Mesothelial cell of epicardium (in vitro differentiated cells): ENCODE measurements at regions not wholly inside any gene's neighbourhood (a gene's known extent, or its start where the extent isn't known, plus 50 kb on each side); places are given as distances from the start of the nearest gene placed in this dataset.

Source experiments
- DNase-seq, 2 experiments: peaks; one replicate each; pipeline ENCODE4 v3.0.0; 2021; ENCODE audit warnings: low spot score in 2 of 2; ENCODE audit not compliant: unreplicated experiment in 2 of 2
- H3K27ac Mint-ChIP-seq: 2 replicates; pipeline ENCODE4 v1.8.0; 2021; ENCODE audit warnings: mixed read lengths
- H3K27me3 Mint-ChIP-seq: 2 replicates; pipeline ENCODE4 v1.8.0; 2021; ENCODE audit warnings: low read depth, mixed read lengths
- H3K36me3 Mint-ChIP-seq: 2 replicates; pipeline ENCODE4 v1.8.0; 2021; ENCODE audit warnings: mixed read lengths
- H3K4me1 Mint-ChIP-seq: 2 replicates; pipeline ENCODE4 v1.8.0; 2021; ENCODE audit warnings: mixed read lengths
- H3K4me3 Mint-ChIP-seq: 2 replicates; pipeline ENCODE4 v1.8.0; 2021; ENCODE audit warnings: mild to moderate bottlenecking, moderate library complexity, mixed read lengths
- H3K9me3 Mint-ChIP-seq: 2 replicates; pipeline ENCODE4 v1.8.0; 2021; ENCODE audit warnings: mixed read lengths
- CTCF ChIP-seq: fragments of 200-600 bp; sonication (generic); IDR thresholded peaks from one replicate; pipeline ENCODE4 v1.5.0; 2021; ENCODE audit warnings: antibody characterized with exemption; ENCODE audit not compliant: unreplicated experiment

- peaks cover 44% of the 10 kb centered on the region for H3K4me1 Mint-ChIP-seq
- H3K27ac Mint-ChIP-seq = peak overlapping the region; percentile 59
- H3K9me3 Mint-ChIP-seq = no peaks in the 10 kb centered on the region
- H3K4me3 Mint-ChIP-seq = peak overlapping the region; percentile 74
- DNase-seq = peak; percentile 63 to 75
- peaks cover 79% of the 10 kb centered on the region for H3K27me3 Mint-ChIP-seq
- TF ChIP-seq CTCF = no peak
- no peaks in the 10 kb centered on the region for H3K36me3 Mint-ChIP-seq
These were observed 110.5 kb downstream of the KCNRG start for GRCh38 chr13:50125554-50126262.

- peaks cover 48% of the 10 kb centered on the region for H3K4me1 Mint-ChIP-seq
- peaks cover 80% of the 10 kb centered on the region for H3K27me3 Mint-ChIP-seq
- H3K9me3 Mint-ChIP-seq = no peaks in the 10 kb centered on the region
- TF ChIP-seq CTCF = no peak
- H3K27ac Mint-ChIP-seq = peak overlapping the region; percentile 59
- H3K4me3 Mint-ChIP-seq = peak overlapping the region; percentile 66
- DNase-seq = peak in 1 of 2 experiments; percentile 38
- no peaks in the 10 kb centered on the region for H3K36me3 Mint-ChIP-seq
These were observed 111.2 kb downstream of the KCNRG start for GRCh38 chr13:50126263-50126992.

DNA sequence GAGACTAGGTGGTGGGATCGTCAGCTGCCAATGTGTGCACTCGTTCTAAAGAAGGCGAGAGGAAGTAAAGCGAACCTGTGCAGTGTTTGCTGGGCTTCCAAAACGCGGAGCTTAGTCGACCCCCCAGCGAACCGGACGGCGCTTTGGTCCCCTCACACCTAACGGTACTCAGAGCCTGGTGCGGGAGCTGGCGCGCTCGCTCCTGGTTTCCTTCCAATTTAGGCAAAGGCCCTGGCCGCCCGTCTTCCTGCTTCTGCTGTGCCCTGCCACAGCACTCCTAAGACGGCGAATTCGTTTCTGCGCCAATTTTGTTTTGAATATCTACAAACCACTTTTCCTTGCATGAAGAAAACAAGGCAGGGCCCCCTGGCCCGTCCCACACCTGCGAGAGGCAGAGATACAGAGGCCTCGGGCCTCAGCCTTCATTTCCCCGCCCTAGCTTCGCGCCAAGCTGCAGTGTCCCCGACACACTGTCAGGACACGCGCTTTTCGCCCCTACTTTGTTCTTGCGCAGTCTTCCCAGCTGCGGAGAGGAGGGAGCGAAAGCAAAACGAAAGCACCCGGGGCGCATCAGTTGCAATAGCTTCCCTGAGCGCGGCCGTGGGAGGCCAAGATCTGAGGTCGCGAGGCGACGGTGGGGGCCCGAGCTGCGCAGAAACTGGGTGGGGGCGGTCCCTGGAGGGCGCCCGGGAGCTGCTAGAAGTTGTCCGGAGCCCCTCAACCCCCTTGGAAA, 111.9 kb downstream of the KCNRG start:
- TF ChIP-seq CTCF = no peak
- peak; percentile 33 to 69 for DNase-seq
- Mint-ChIP-seq H3K9me3 (no peaks in the 10 kb centered on the region), H3K27me3 (peaks cover 80% of the 10 kb centered on the region), H3K36me3 (no peaks in the 10 kb centered on the region), H3K4me1 (peaks cover 48% of the 10 kb centered on the region), H3K27ac (no peak overlapping the region), H3K4me3 (peak overlapping the region; percentile 66)

GRCh38 chr13:50127726-50128291, 112.6 kb downstream of the KCNRG start:
- peak overlapping the region; percentile 43 for H3K27ac Mint-ChIP-seq
- H3K9me3 Mint-ChIP-seq = no peaks in the 10 kb centered on the region
- H3K27me3 Mint-ChIP-seq = peaks cover 80% of the 10 kb centered on the region
- no peaks in the 10 kb centered on the region for H3K36me3 Mint-ChIP-seq
- DNase-seq = peak in 1 of 2 experiments; percentile 53
- TF ChIP-seq CTCF = no peak
- H3K4me3 Mint-ChIP-seq = peak overlapping the region; percentile 66
- peaks cover 54% of the 10 kb centered on the region for H3K4me1 Mint-ChIP-seq

DNA sequence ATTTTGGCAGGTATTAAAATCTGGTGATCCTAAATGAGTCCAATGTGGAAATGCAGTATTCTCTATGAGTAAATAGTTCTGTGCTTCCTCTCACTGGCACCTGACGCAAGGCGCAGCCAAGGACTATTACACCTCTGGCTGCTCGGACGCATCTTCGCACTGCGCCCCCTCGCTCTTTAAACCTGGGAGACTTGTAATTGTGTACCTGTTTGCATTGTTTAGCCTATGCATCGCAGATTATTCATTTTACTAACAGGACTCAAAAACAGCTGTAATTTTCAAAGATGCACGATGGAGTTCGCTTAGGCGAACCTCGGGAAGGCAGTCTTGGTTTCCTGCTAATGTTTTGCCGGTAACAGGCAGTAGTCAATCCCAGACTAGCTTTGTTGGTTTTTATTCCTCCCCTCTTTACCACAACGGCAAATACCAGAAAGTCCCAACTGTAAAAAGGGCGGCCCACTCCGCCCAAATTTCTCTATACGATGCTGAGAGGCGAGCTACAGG, 113.2 kb downstream of the KCNRG start:
- peak in 1 of 2 experiments; percentile 38 for DNase-seq
- no peak for TF ChIP-seq CTCF
- Mint-ChIP-seq H3K4me3 (peak overlapping the region; percentile 66), H3K27me3 (peaks cover 80% of the 10 kb centered on the region), H3K27ac (no peak overlapping the region), H3K9me3 (no peaks in the 10 kb centered on the region), H3K4me1 (peaks cover 56% of the 10 kb centered on the region), H3K36me3 (no peaks in the 10 kb centered on the region)
